ENCODE measurements at regions not wholly inside any gene's neighbourhood (a gene's known extent, or its start where the extent isn't known, plus 50 kb on each side); places are given as distances from the start of the nearest gene placed in this dataset.

DNA sequence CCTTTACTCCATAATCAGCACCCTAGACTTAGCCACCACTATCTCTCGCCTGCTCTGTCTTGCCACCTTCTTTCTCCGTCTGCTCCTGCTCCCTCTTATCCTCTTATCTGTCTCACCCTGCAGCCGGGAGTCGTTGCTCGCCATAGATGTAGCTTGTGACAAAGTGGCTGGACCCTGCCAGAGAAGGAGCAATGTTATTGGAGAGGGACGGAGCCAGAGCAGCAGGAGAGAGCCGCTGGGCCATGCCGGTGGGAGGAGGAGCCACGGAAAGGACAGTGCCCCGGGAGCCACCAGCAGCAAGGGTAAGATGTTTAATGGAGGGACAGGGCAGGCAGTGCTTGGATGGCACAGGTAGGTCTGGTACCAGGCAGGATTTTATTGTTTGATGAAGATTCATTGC, 137.3 kb downstream of the SEC61B start:
- no peaks in the 10 kb centered on the region for H3K9me3 ChIP-seq
- H3K27me3 ChIP-seq = no peaks in the 10 kb centered on the region
- DNase-seq (ENCODE audit: extremely low spot score in 2 of 2) = no peak
- H3K4me1 ChIP-seq = peaks cover 13% of the 10 kb centered on the region
- H3K27ac ChIP-seq = no peak overlapping the region
- TF ChIP-seq POLR2A (IDR thresholded peaks at IDR 0.05) (no peak), POLR2AphosphoS5 (IDR thresholded peaks at IDR 0.05; ENCODE audit: insufficient read depth in 1 of 2, low read depth in 1 of 2) (no peak), CTCF (IDR thresholded peaks at IDR 0.05) (no peak)
- no peaks in the 10 kb centered on the region for H3K36me3 ChIP-seq
- no peak overlapping the region for H3K4me3 ChIP-seq
- intact Hi-C loops (cut with DNase I) = no loop called here

DNA sequence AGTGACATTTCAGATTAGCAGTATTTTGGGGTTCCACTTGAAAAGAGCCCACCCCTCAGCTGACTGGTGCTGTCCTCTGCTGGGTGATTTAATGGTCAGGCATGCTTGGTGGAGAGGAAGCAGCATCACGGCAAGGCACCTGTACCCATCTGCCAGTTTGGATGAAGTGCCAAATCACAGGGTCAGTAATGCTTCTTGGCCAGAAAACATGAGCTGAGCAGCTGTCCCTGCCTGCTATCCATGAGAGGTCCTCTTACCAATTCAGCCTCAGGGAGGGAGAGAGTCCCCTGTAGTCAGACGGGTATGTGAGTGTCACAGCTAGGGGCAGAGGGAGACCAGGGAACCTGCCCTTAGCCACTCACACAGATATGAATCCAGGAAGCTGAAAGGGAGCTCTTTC, 137.9 kb downstream of the SEC61B start:
- no peaks in the 10 kb centered on the region for H3K9me3 ChIP-seq
- peaks cover 13% of the 10 kb centered on the region for H3K4me1 ChIP-seq
- H3K36me3 ChIP-seq = no peaks in the 10 kb centered on the region
- TF ChIP-seq CTCF (IDR thresholded peaks at IDR 0.05) = no peak
- no peak for TF ChIP-seq POLR2AphosphoS5 (IDR thresholded peaks at IDR 0.05; ENCODE audit: insufficient read depth in 1 of 2, low read depth in 1 of 2)
- no peak for TF ChIP-seq POLR2A (IDR thresholded peaks at IDR 0.05)
- no peak for DNase-seq (ENCODE audit: extremely low spot score in 2 of 2)
- intact Hi-C loops (cut with DNase I) = loop anchor here (10.0 kb wide), 1 partner anchor 465 kb away; the partner anchor contains the start of gene NR4A3
- no peak overlapping the region for H3K4me3 ChIP-seq
- no peak overlapping the region for H3K27ac ChIP-seq
- H3K27me3 ChIP-seq = no peaks in the 10 kb centered on the region

GRCh38 chr9:99361817-99362216, 139.7 kb downstream of the SEC61B start:
- no peak for DNase-seq (ENCODE audit: extremely low spot score in 2 of 2)
- H3K9me3 ChIP-seq = no peaks in the 10 kb centered on the region
- H3K27me3 ChIP-seq = no peaks in the 10 kb centered on the region
- peak overlapping the region; percentile 62 for H3K27ac ChIP-seq
- intact Hi-C loops (cut with DNase I) = loop anchor here (10.0 kb wide), 1 partner anchor 463 kb away; the partner anchor contains the start of gene NR4A3
- no peak overlapping the region for H3K4me3 ChIP-seq
- TF ChIP-seq POLR2A (IDR thresholded peaks at IDR 0.05) = no peak
- no peak for TF ChIP-seq POLR2AphosphoS5 (IDR thresholded peaks at IDR 0.05; ENCODE audit: insufficient read depth in 1 of 2, low read depth in 1 of 2)
- no peak for TF ChIP-seq CTCF (IDR thresholded peaks at IDR 0.05)
- H3K36me3 ChIP-seq = no peaks in the 10 kb centered on the region
- H3K4me1 ChIP-seq = peaks cover 7% of the 10 kb centered on the region

DNA sequence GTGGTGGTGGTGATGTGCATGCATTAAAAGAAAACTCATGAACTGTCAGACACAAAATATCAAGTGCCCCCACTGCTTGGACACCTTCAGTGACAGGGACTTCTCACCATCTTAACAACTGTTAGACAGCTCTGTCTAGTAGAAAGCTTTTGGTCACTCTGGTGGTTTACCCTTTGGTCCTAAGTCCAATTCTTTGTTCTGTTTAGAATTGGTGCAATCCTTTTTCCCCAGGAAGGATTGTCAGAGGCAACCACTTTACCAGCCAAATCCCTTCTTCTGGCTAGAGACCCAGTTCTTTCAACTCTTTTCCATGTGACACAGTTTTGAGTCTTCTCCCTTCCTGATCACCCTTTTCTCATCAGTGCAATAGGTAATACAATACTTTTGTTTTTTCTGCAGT, 140.2 kb downstream of the SEC61B start:
- Histone ChIP-seq H3K27ac (peak overlapping the region; percentile 62), H3K27me3 (no peaks in the 10 kb centered on the region), H3K4me1 (peaks cover 11% of the 10 kb centered on the region), H3K9me3 (no peaks in the 10 kb centered on the region), H3K4me3 (no peak overlapping the region), H3K36me3 (no peaks in the 10 kb centered on the region)
- no peak for DNase-seq (ENCODE audit: extremely low spot score in 2 of 2)
- intact Hi-C loops (cut with DNase I) = loop anchor here (10.0 kb wide), 1 partner anchor 462 kb away; the partner anchor contains the start of gene NR4A3
- no peak for TF ChIP-seq POLR2A (IDR thresholded peaks at IDR 0.05)

GRCh38 chr9:99363509-99363908, 141.4 kb downstream of the SEC61B start:
- intact Hi-C loops (cut with DNase I) = loop anchor here (10.0 kb wide), 1 partner anchor 461 kb away; the partner anchor contains the start of gene NR4A3
- Histone ChIP-seq H3K36me3 (no peaks in the 10 kb centered on the region), H3K9me3 (no peaks in the 10 kb centered on the region), H3K4me3 (no peak overlapping the region), H3K27me3 (no peaks in the 10 kb centered on the region), H3K27ac (no peak overlapping the region), H3K4me1 (peaks cover 14% of the 10 kb centered on the region)
- no peak for DNase-seq (ENCODE audit: extremely low spot score in 2 of 2)
- TF ChIP-seq POLR2A (IDR thresholded peaks at IDR 0.05) = no peak
- TF ChIP-seq POLR2AphosphoS5 (IDR thresholded peaks at IDR 0.05; ENCODE audit: insufficient read depth in 1 of 2, low read depth in 1 of 2) = no peak
- TF ChIP-seq CTCF (IDR thresholded peaks at IDR 0.05) = no peak

Data from vagina (tissue), 2 donors.